DOHH2 (cell line): ENCODE measurements at regions not wholly inside any gene's neighbourhood (a gene's known extent, or its start where the extent isn't known, plus 50 kb on each side); places are given as distances from the start of the nearest gene placed in this dataset.

Source experiments
- EZH2phosphoT487 ChIP-seq: fragments of 200-600 bp; sonication (generic); IDR thresholded peaks from 2 replicates; pipeline ENCODE4 v1.6.1; 2017; ENCODE audit warnings: borderline replicate concordance, mild to moderate bottlenecking, antibody characterized with exemption, low read length, moderate library complexity, mixed read lengths
- TF ChIP-seq, protein P1 (sequence below): fragments of 200-600 bp; sonication (generic); IDR thresholded peaks from one replicate; pipeline ENCODE4 v1.5.1; 2014; ENCODE audit warnings: antibody characterized with exemption, mild to moderate bottlenecking, low read depth, low read length; ENCODE audit not compliant: poor library complexity, severe bottlenecking

DNA sequence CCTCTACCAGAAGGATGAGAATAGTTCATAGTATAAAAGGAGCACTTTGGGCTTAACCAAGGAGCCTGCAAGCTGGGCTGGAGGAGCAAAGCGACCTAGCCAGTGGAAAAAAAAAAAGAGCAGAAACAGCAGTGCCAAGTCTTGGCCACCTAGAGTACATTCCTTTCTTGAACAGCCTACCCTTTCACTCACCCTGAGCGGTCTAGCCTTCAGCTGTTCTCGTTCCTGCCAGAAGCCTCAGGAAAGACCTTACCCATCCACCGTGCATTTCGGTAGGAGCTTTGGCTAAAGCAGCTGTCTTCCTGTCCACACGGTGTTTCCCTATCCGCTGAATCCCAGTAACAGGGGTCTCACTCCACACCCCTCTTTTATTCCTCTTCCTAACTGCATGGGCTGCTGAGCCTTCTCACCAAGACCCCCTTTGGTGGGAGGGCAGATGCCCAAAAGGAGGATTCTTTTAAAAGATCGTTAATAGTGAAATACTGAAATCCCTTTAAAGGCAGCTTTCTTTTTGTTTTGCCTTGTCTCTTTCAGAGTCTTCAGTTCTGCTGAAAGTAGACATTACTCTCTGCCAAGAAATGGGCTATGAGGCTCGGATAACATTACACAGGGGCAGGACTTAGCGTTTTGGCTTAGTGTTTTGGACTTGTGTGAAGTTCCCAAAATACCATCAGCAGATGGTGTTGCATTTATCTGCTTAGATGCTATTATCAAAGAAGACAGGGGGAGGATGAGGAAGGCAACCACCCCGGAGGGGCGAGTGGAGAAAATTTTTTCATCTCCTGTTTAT, 88.5 kb upstream of the METAP2 start:
- TF ChIP-seq, protein P1, sequence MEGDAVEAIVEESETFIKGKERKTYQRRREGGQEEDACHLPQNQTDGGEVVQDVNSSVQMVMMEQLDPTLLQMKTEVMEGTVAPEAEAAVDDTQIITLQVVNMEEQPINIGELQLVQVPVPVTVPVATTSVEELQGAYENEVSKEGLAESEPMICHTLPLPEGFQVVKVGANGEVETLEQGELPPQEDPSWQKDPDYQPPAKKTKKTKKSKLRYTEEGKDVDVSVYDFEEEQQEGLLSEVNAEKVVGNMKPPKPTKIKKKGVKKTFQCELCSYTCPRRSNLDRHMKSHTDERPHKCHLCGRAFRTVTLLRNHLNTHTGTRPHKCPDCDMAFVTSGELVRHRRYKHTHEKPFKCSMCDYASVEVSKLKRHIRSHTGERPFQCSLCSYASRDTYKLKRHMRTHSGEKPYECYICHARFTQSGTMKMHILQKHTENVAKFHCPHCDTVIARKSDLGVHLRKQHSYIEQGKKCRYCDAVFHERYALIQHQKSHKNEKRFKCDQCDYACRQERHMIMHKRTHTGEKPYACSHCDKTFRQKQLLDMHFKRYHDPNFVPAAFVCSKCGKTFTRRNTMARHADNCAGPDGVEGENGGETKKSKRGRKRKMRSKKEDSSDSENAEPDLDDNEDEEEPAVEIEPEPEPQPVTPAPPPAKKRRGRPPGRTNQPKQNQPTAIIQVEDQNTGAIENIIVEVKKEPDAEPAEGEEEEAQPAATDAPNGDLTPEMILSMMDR = no peak
- no peak for TF ChIP-seq EZH2phosphoT487
